T-helper 1 cell treated with Interleukin-12 subunit alpha and Interleukin-12 subunit beta and Interleukin-4 antibody, amounts not matched to agents 30 μg/mL and 1 μg/mL, for 36 hours (primary cell): ENCODE measurements at regions not wholly inside any gene's neighbourhood (a gene's known extent, or its start where the extent isn't known, plus 50 kb on each side); places are given as distances from the start of the nearest gene placed in this dataset.

Experiments used
- H3K27ac Mint-ChIP-seq: one replicate; pipeline ENCODE4 v1.8.0; 2021; ENCODE audit warnings: mild to moderate bottlenecking, mixed read lengths
- H3K27me3 Mint-ChIP-seq: one replicate; pipeline ENCODE4 v1.8.0; 2021; ENCODE audit warnings: low read depth, mixed read lengths
- H3K36me3 Mint-ChIP-seq: one replicate; pipeline ENCODE4 v1.8.0; 2021; ENCODE audit warnings: low read depth, mixed read lengths
- H3K4me1 Mint-ChIP-seq: one replicate; pipeline ENCODE4 v1.8.0; 2021; ENCODE audit warnings: low read depth, mixed read lengths
- H3K4me3 Mint-ChIP-seq: one replicate; pipeline ENCODE4 v1.8.0; 2021; ENCODE audit warnings: mild to moderate bottlenecking, moderate library complexity, mixed read lengths
- H3K9me3 Mint-ChIP-seq: one replicate; pipeline ENCODE4 v1.8.0; 2021; ENCODE audit warnings: mixed read lengths

DNA sequence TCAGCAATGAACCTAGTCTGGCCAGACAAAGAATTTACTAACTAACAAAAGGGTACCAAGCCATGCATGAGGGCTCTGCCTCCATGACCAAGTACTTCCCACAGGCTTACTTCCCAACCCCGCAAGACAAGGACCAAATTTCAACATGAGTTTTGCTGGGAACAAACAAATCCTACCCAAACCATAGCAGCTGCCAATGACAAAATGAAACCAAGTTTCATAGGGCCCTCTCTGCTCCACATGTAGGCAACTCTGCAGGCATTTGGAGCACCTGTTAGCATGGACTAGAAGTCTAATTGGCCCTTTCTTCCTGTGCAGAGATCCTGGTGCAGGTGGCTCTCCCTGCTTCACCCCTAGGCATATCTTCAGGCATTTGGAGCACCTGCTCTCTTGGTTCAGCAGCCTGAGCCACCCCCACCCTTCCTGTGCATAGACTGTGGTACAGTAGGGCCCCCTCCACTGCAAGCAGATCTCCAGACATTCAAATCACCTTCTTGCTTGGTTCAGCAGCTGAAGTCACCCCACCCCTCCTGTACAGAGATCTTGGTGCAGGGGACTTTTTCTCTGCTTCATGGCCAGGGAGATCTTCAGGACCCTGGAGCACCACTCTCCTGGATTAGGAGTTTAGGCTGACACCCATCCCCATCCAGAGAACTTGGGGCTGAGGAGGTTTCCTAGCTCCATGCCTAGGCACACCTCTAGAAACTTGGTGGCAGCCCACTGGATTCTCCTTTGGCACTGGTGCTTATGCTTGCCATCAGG is 308.7 kb downstream of the RPAP3 start:
- Mint-ChIP-seq H3K27ac (peak overlapping the region; percentile 81), H3K36me3 (peaks cover 25% of the 10 kb centered on the region), H3K9me3 (peaks cover 8% of the 10 kb centered on the region), H3K27me3 (no peaks in the 10 kb centered on the region), H3K4me3 (no peak overlapping the region), H3K4me1 (peaks cover 62% of the 10 kb centered on the region)

DNA sequence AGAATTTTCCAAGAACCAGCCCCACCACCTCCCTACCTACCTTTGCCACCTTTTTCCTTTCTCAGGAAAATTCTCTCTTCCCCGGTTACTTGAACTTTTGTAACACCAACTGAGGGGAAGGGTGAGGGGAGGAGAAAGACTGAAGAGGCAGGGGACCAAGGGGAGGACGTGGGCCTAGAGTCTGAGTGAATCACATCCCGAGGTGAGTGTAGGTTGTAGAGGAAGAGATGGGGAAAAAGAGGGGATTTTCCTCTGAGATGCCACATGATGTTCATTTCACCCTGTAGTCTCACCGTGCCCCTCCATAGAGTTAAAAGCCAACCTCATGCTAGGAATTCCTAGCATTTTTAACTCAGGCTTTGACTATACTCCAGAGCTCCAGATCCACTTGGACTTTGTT is 311.8 kb downstream of the RPAP3 start:
- peak overlapping the region; percentile 85 for H3K27ac Mint-ChIP-seq
- H3K4me3 Mint-ChIP-seq = no peak overlapping the region
- H3K9me3 Mint-ChIP-seq = peaks cover 8% of the 10 kb centered on the region
- H3K27me3 Mint-ChIP-seq = no peaks in the 10 kb centered on the region
- H3K36me3 Mint-ChIP-seq = peaks cover 22% of the 10 kb centered on the region
- peaks cover 74% of the 10 kb centered on the region for H3K4me1 Mint-ChIP-seq

DNA sequence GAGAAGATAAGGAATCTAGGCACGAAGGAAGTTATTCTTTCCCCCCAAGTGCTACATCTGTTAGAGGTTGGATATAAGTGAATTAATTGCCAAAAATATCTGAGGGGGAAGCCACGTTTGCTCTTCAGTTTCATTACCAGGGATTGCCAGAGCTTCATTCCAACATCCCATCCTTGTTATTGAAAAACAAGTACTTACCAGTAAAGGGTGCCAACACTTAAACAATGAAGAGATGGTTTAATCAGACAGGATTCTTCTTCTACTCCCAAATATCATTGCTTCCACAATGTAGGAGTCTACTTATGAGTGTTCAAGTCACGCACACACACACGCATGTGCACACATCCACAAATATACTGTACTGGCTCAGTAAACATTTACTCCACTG is 312.4 kb downstream of the RPAP3 start:
- no peaks in the 10 kb centered on the region for H3K27me3 Mint-ChIP-seq
- H3K4me3 Mint-ChIP-seq = peak overlapping the region; percentile 5
- peaks cover 75% of the 10 kb centered on the region for H3K4me1 Mint-ChIP-seq
- peaks cover 8% of the 10 kb centered on the region for H3K9me3 Mint-ChIP-seq
- peak overlapping the region; percentile 85 for H3K27ac Mint-ChIP-seq
- H3K36me3 Mint-ChIP-seq = peaks cover 20% of the 10 kb centered on the region

DNA sequence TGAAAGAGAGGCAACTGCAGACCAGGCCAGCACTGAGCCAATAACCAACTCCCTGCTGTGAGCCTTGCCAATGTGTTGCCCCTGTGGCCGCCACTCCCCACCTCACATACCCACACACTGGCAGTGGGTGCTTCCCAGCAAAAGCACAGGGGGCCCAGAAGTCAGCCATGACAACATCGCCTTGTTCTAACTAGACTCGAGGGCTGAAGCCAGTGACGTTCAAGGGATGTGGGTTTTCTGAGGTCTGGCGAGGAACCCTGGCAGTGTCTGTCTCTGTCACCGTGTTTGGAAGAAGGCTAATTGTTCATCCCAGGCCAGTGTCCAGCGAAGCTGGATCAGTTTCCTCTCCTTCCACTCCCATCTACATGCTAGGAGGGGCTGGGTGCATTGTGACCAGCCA is 311.8 kb upstream of the AMIGO2 start:
- Mint-ChIP-seq H3K27ac (peak overlapping the region; percentile 100), H3K4me1 (peaks cover 70% of the 10 kb centered on the region), H3K4me3 (peak overlapping the region; percentile 66), H3K27me3 (no peaks in the 10 kb centered on the region), H3K9me3 (peaks cover 3% of the 10 kb centered on the region), H3K36me3 (peaks cover 14% of the 10 kb centered on the region)

DNA sequence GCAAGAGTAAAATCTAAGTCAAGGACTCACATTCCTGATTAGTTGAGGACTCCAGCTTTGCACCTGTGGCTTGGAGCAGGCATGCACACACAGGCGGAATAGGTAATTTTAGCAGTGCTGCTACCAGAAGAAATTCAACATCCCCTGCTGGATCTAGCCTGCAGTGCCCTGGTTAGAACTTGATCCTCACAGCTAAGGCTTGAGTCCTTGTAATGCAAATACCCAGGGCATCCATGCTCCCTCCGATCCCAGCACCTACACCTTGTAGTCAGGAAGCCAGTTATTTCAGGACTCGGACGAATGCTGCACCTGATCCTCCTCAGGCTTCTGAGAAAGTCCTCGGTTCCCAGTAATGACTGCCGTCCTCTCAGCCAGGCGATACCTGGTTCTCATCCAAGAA is 309.0 kb upstream of the AMIGO2 start:
- peaks cover 56% of the 10 kb centered on the region for H3K4me1 Mint-ChIP-seq
- H3K9me3 Mint-ChIP-seq = no peaks in the 10 kb centered on the region
- peaks cover 8% of the 10 kb centered on the region for H3K36me3 Mint-ChIP-seq
- H3K27ac Mint-ChIP-seq = peak overlapping the region; percentile 11
- H3K27me3 Mint-ChIP-seq = no peaks in the 10 kb centered on the region
- no peak overlapping the region for H3K4me3 Mint-ChIP-seq

- H3K4me1 Mint-ChIP-seq = peaks cover 52% of the 10 kb centered on the region
These were observed 308.2 kb upstream of the AMIGO2 start for GRCh38 chr12:47387994-47388393.

GRCh38 chr12:47385653-47386052 is 305.9 kb upstream of the AMIGO2 start:
- H3K4me1 Mint-ChIP-seq = peaks cover 44% of the 10 kb centered on the region
- peaks cover 10% of the 10 kb centered on the region for H3K36me3 Mint-ChIP-seq
- H3K4me3 Mint-ChIP-seq = no peak overlapping the region
- no peak overlapping the region for H3K27ac Mint-ChIP-seq
- H3K27me3 Mint-ChIP-seq = no peaks in the 10 kb centered on the region
- H3K9me3 Mint-ChIP-seq = no peaks in the 10 kb centered on the region

More at GRCh38 chr12:47387994-47388393, 308.2 kb upstream of the AMIGO2 start:
- Mint-ChIP-seq H3K27ac (peak overlapping the region; percentile 73), H3K4me3 (no peak overlapping the region), H3K36me3 (peaks cover 8% of the 10 kb centered on the region), H3K27me3 (no peaks in the 10 kb centered on the region), H3K9me3 (no peaks in the 10 kb centered on the region)

DNA sequence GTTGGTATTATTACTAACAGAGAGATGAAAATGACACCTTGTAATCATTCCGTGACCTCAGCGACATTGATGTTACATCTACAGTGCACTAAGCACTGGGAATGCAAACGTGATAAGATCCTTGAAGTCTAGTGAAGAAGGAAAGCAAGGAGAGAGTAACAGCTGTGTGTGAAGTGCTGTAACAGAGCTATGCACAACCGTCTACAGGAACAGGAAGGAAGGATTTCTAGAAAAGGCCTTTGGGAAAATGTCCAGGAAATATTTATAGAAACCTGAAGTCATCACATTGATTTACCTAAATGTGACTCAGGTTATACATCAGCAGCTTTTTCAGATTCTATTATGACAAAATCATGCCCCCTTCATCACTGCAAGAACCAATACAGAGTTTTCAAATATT is 304.2 kb upstream of the AMIGO2 start:
- H3K27me3 Mint-ChIP-seq = no peaks in the 10 kb centered on the region
- peaks cover 40% of the 10 kb centered on the region for H3K4me1 Mint-ChIP-seq
- H3K27ac Mint-ChIP-seq = no peak overlapping the region

GRCh38 chr12:47382305-47382704 is 302.5 kb upstream of the AMIGO2 start:
- peaks cover 31% of the 10 kb centered on the region for H3K4me1 Mint-ChIP-seq
- H3K27ac Mint-ChIP-seq = no peak overlapping the region
- H3K9me3 Mint-ChIP-seq = peaks cover 4% of the 10 kb centered on the region
- peaks cover 10% of the 10 kb centered on the region for H3K36me3 Mint-ChIP-seq
- H3K27me3 Mint-ChIP-seq = no peaks in the 10 kb centered on the region
- H3K4me3 Mint-ChIP-seq = no peak overlapping the region

More for the DNA sequence above, 304.2 kb upstream of the AMIGO2 start:
- H3K36me3 Mint-ChIP-seq = peaks cover 14% of the 10 kb centered on the region
- no peak overlapping the region for H3K4me3 Mint-ChIP-seq
- H3K9me3 Mint-ChIP-seq = peaks cover 4% of the 10 kb centered on the region

GRCh38 chr12:47378907-47379306 is 299.1 kb upstream of the AMIGO2 start:
- peaks cover 17% of the 10 kb centered on the region for H3K36me3 Mint-ChIP-seq
- H3K4me3 Mint-ChIP-seq = no peak overlapping the region
- H3K4me1 Mint-ChIP-seq = peaks cover 22% of the 10 kb centered on the region
- no peaks in the 10 kb centered on the region for H3K27me3 Mint-ChIP-seq
- peak overlapping the region; percentile 1 for H3K27ac Mint-ChIP-seq
- peaks cover 23% of the 10 kb centered on the region for H3K9me3 Mint-ChIP-seq

- H3K4me3 Mint-ChIP-seq = no peak overlapping the region
- peaks cover 17% of the 10 kb centered on the region for H3K36me3 Mint-ChIP-seq
- peaks cover 24% of the 10 kb centered on the region for H3K9me3 Mint-ChIP-seq
- peaks cover 21% of the 10 kb centered on the region for H3K4me1 Mint-ChIP-seq
- no peak overlapping the region for H3K27ac Mint-ChIP-seq
- no peaks in the 10 kb centered on the region for H3K27me3 Mint-ChIP-seq
These were observed 298.4 kb upstream of the AMIGO2 start for GRCh38 chr12:47378222-47378582.

GRCh38 chr12:47377414-47378221 is 297.9 kb upstream of the AMIGO2 start:
- no peak overlapping the region for H3K27ac Mint-ChIP-seq

DNA sequence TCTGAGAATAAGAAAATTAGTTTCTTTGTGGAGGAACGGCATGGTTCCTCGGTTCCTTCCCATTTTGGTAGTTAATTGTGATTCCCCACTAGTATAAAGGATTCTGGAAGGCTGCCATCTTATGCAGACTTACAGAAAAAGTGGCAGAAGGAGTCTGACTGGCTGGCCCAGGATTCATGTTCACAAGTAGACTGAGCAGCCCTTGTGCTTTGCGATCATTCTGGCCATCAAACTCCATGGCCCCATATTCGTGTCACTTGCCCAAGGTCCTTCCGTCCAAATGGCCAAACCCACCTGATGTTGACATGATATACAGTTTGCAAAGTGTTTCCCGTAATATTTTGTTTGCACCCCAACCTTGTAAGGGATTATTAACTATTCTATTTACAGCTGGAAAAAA is 297.2 kb upstream of the AMIGO2 start:
- Mint-ChIP-seq H3K27ac (no peak overlapping the region), H3K4me3 (no peak overlapping the region), H3K36me3 (peaks cover 21% of the 10 kb centered on the region), H3K4me1 (peaks cover 14% of the 10 kb centered on the region), H3K9me3 (peaks cover 24% of the 10 kb centered on the region), H3K27me3 (no peaks in the 10 kb centered on the region)

More at GRCh38 chr12:47377414-47378221, 297.9 kb upstream of the AMIGO2 start:
- Mint-ChIP-seq H3K4me3 (no peak overlapping the region), H3K27me3 (no peaks in the 10 kb centered on the region), H3K4me1 (peaks cover 18% of the 10 kb centered on the region), H3K36me3 (peaks cover 20% of the 10 kb centered on the region), H3K9me3 (peaks cover 24% of the 10 kb centered on the region)

- H3K4me3 Mint-ChIP-seq = no peak overlapping the region
- peaks cover 5% of the 10 kb centered on the region for H3K4me1 Mint-ChIP-seq
- no peaks in the 10 kb centered on the region for H3K27me3 Mint-ChIP-seq
- peaks cover 19% of the 10 kb centered on the region for H3K9me3 Mint-ChIP-seq
- no peak overlapping the region for H3K27ac Mint-ChIP-seq
- peaks cover 23% of the 10 kb centered on the region for H3K36me3 Mint-ChIP-seq
These were observed 293.9 kb upstream of the AMIGO2 start for GRCh38 chr12:47373554-47374150.
